Brain microvascular endothelial cell (primary cell): ENCODE measurements at regions not wholly inside any gene's neighbourhood (a gene's known extent, or its start where the extent isn't known, plus 50 kb on each side); places are given as distances from the start of the nearest gene placed in this dataset.
A peak's percentile ranks its signal among the peaks of the same experiment; 100 is the strongest.

ENCODE experiments used
- DNase-seq: peaks from one replicate; pipeline ENCODE4 v3.0.0-alpha.2; 2020
- H3K27ac ChIP-seq: fragments of 250-450 bp; sonication (Bioruptor Pico); 2 replicates; pipeline ENCODE4 v1.5.1; 2020; ENCODE audit warnings: mild to moderate bottlenecking, moderate library complexity
- H3K27me3 ChIP-seq: fragments of 250-450 bp; sonication (Bioruptor Pico); replicated peaks from 2 replicates; pipeline ENCODE4 v1.5.1; 2020; ENCODE audit warnings: mild to moderate bottlenecking
- H3K36me3 ChIP-seq: fragments of 250-450 bp; sonication (Bioruptor Pico); replicated peaks from 2 replicates; pipeline ENCODE4 v1.5.1; 2020; ENCODE audit warnings: mild to moderate bottlenecking
- H3K4me3 ChIP-seq: 2 replicates; pipeline ENCODE4 v1.5.1; 2011; ENCODE audit warnings: low read depth, mild to moderate bottlenecking, control low read depth, low read length, moderate library complexity
- in situ Hi-C: cut with HindIII; loops from 2 replicates; pipeline ENCODE4 v1.10.0; 2017; ENCODE audit warnings: low sequenced_read_pairs, low pct_ligation_motif_present
- TF ChIP-seq, protein P1 (sequence below): IDR thresholded peaks from 2 replicates; pipeline ENCODE4 v1.5.1; 2011; ENCODE audit warnings: low read depth, mild to moderate bottlenecking, moderate library complexity, low read length, control low read depth, inconsistent platforms; ENCODE audit errors: missing control alignments

- no peak overlapping the region for H3K4me3 ChIP-seq
- no peak overlapping the region for H3K27ac ChIP-seq
- in situ Hi-C loops: no loop called here
- no peaks in the 10 kb centered on the region for H3K36me3 ChIP-seq
- TF ChIP-seq, protein P1, sequence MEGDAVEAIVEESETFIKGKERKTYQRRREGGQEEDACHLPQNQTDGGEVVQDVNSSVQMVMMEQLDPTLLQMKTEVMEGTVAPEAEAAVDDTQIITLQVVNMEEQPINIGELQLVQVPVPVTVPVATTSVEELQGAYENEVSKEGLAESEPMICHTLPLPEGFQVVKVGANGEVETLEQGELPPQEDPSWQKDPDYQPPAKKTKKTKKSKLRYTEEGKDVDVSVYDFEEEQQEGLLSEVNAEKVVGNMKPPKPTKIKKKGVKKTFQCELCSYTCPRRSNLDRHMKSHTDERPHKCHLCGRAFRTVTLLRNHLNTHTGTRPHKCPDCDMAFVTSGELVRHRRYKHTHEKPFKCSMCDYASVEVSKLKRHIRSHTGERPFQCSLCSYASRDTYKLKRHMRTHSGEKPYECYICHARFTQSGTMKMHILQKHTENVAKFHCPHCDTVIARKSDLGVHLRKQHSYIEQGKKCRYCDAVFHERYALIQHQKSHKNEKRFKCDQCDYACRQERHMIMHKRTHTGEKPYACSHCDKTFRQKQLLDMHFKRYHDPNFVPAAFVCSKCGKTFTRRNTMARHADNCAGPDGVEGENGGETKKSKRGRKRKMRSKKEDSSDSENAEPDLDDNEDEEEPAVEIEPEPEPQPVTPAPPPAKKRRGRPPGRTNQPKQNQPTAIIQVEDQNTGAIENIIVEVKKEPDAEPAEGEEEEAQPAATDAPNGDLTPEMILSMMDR: no peak
- no peak for DNase-seq
- no peaks in the 10 kb centered on the region for H3K27me3 ChIP-seq
Observed at GRCh38 chr5:93251347-93251746, 329.7 kb downstream of the NR2F1-AS1 start.

- H3K27ac ChIP-seq: peak overlapping the region; percentile 58
- TF ChIP-seq, protein P1: no peak
- H3K4me3 ChIP-seq: peak overlapping the region; percentile 1
- H3K27me3 ChIP-seq: no peaks in the 10 kb centered on the region
- DNase-seq: no peak
- in situ Hi-C loops: no loop called here
- no peaks in the 10 kb centered on the region for H3K36me3 ChIP-seq
Observed at GRCh38 chr5:93250424-93250823, 330.6 kb downstream of the NR2F1-AS1 start.

DNA sequence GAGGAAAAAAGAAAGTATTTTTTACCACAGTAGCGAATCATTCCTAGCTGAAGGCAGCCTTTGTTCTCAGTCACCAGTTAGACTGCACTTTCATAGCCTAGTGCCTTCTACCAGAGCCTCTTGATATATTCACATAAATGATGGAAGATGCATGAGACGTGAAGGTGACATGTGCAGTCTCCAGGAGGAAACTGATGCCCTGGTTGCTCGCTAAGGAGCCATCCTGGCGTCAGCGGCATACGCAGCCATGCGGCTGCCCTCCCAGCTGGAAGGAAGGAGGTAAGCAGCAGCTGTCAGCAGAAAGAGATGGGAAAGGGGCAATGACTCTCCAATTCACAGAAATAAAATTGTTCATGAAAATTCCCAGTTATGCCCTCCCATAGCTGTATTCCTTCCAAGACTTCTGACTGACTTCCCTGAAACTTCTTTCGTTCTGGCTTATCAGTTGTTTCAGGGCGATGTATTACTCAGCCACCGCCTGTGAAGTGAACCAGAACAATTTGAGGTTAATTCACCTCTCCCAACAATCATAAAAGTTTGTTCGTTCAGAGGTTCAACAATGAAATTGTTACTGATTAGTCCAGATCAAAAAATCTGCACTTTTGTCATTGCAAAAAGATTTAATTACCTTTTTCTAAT lies 331.2 kb downstream of the NR2F1-AS1 start:
- Histone ChIP-seq H3K4me3 (peak overlapping the region; percentile 49), H3K36me3 (no peaks in the 10 kb centered on the region), H3K27me3 (no peaks in the 10 kb centered on the region), H3K27ac (peak overlapping the region; percentile 58)
- peak; percentile 60 for DNase-seq
- TF ChIP-seq, protein P1: no peak
- in situ Hi-C loops: no loop called here

GRCh38 chr5:93247105-93247504 lies 333.9 kb downstream of the NR2F1-AS1 start:
- TF ChIP-seq, protein P1: no peak
- H3K27me3 ChIP-seq: no peaks in the 10 kb centered on the region
- no peak overlapping the region for H3K4me3 ChIP-seq
- in situ Hi-C loops: no loop called here
- no peak for DNase-seq
- no peak overlapping the region for H3K27ac ChIP-seq
- no peaks in the 10 kb centered on the region for H3K36me3 ChIP-seq

- Histone ChIP-seq H3K4me3 (no peak overlapping the region), H3K27me3 (no peaks in the 10 kb centered on the region), H3K36me3 (no peaks in the 10 kb centered on the region), H3K27ac (no peak overlapping the region)
- in situ Hi-C loops: no loop called here
- no peak for DNase-seq
- TF ChIP-seq, protein P1: no peak
Observed at GRCh38 chr5:93246090-93246855, 334.7 kb downstream of the NR2F1-AS1 start.

DNA sequence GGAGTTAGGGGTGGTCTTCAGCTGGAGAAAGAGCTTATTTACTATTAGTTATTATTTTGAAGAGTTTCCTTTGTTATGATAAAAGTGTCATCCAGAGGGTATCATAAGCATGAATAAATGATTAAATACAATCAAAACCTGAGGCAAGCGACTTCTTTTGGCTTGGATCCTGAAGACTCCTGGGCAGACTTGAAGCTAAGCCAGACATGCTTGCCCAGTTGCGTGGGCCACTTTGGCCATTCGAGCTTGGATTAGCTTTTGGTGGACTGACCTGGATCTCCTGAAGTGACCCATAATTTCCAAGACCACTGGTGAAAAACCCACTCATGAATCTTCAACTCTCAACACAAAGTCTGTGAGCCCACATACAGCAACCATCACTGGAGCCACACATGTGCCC lies 335.8 kb downstream of the NR2F1-AS1 start:
- no peaks in the 10 kb centered on the region for H3K36me3 ChIP-seq
- H3K27ac ChIP-seq: no peak overlapping the region
- no peak for DNase-seq
- in situ Hi-C loops: no loop called here
- no peak overlapping the region for H3K4me3 ChIP-seq
- TF ChIP-seq, protein P1: no peak
- H3K27me3 ChIP-seq: no peaks in the 10 kb centered on the region
